Neutrophil (primary cell): ENCODE measurements at regions not wholly inside any gene's neighbourhood (a gene's known extent, or its start where the extent isn't known, plus 50 kb on each side); places are given as distances from the start of the nearest gene placed in this dataset.

ENCODE experiments used
- H3K27ac ChIP-seq: fragments of 200-600 bp; sonication (generic); 2 replicates; pipeline ENCODE4 v1.5.1; 2016; ENCODE audit warnings: mild to moderate bottlenecking, moderate library complexity
- H3K27me3 ChIP-seq: fragments of 200-600 bp; sonication (generic); 2 replicates; pipeline ENCODE4 v1.6.0; 2016; ENCODE audit warnings: mild to moderate bottlenecking
- H3K36me3 ChIP-seq: fragments of 200-600 bp; sonication (generic); 2 replicates; pipeline ENCODE4 v1.5.1; 2017
- H3K4me1 ChIP-seq, 2 experiments: fragments of 200-600 bp in 1 of 2; sonication (generic) in 1 of 2; 1 replicate in 1 of 2; 2 replicates in 1 of 2; pipeline versions ENCODE4 v1.5.1 to v1.6.1; 2013 to 2016; ENCODE audit warnings: low read depth in 1 of 2, low read length in 1 of 2, mild to moderate bottlenecking in 1 of 2, moderate library complexity in 1 of 2; ENCODE audit not compliant: control insufficient read depth in 1 of 2, insufficient read depth in 1 of 2
- H3K4me3 ChIP-seq, 2 experiments: fragments of 200-600 bp in 1 of 2; sonication (generic) in 1 of 2; 1 replicate in 1 of 2; 2 replicates in 1 of 2; pipeline ENCODE4 v1.5.1; 2013 to 2016; ENCODE audit warnings: low read depth in 1 of 2, low read length in 1 of 2, mild to moderate bottlenecking in 1 of 2, moderate library complexity in 1 of 2
- H3K9me3 ChIP-seq: fragments of 200-600 bp; sonication (generic); 2 replicates; pipeline ENCODE4 v1.5.1; 2016
- TF ChIP-seq, protein P1 (sequence below): fragments of 200-600 bp; sonication (generic); IDR thresholded peaks from 2 replicates; pipeline ENCODE4 v1.5.1; 2016; ENCODE audit warnings: antibody characterized with exemption

DNA sequence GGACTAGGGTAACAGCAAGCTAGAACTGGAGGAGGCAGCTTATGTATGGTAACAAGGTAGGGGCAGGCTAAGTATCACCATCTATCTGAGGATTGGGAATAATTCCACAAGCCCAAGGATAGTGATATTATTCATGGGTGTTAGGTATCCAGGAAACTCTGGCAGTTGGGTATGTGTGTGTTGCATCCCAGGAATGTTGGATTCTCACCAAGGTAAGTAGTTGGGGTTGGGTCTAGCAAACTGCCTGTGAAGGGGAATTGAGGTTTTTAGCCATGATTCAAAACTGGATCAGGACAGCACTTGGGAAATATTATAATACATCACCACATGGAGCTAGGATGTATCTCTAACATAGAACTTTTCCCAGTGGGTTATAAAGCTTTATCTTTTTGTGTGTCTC is 626.4 kb upstream of the GOLIM4 start:
- no peak overlapping the region for H3K27ac ChIP-seq
- H3K36me3 ChIP-seq: no peaks in the 10 kb centered on the region
- H3K9me3 ChIP-seq: no peaks in the 10 kb centered on the region
- TF ChIP-seq, protein P1, sequence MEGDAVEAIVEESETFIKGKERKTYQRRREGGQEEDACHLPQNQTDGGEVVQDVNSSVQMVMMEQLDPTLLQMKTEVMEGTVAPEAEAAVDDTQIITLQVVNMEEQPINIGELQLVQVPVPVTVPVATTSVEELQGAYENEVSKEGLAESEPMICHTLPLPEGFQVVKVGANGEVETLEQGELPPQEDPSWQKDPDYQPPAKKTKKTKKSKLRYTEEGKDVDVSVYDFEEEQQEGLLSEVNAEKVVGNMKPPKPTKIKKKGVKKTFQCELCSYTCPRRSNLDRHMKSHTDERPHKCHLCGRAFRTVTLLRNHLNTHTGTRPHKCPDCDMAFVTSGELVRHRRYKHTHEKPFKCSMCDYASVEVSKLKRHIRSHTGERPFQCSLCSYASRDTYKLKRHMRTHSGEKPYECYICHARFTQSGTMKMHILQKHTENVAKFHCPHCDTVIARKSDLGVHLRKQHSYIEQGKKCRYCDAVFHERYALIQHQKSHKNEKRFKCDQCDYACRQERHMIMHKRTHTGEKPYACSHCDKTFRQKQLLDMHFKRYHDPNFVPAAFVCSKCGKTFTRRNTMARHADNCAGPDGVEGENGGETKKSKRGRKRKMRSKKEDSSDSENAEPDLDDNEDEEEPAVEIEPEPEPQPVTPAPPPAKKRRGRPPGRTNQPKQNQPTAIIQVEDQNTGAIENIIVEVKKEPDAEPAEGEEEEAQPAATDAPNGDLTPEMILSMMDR: no peak
- no peak overlapping the region for H3K4me3 ChIP-seq
- H3K4me1 ChIP-seq: no peaks in the 10 kb centered on the region
- no peaks in the 10 kb centered on the region for H3K27me3 ChIP-seq

DNA sequence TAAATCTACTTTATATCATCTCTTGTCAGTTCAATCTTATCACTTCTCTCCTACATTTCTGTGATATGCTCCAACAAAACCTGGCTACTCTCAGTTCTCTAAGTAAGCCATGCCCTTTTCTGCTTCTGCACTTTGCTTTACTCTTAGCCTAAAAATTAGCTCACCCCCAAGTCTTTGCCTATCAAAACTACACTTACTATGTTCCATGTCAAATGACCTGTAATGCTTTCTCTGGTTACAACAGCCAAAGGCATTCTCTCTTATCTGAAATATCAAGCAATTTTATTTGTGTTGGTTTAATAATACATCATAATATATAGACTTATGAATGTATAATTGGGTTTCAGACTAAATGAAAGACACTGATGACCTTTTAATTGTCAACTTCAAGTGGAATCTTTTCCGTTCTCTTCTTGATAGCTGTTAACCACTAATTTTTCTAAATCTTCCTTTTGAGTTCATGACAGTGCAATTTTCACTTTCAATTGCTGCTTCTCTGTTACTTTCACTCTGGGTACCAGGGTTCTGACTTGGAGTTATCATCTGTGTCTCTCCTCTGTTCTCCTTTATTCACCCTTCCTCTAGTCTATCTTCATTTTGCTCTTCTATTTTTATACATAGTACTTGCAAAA is 619.0 kb upstream of the GOLIM4 start:
- H3K27ac ChIP-seq: no peak overlapping the region
- H3K4me1 ChIP-seq: no peaks in the 10 kb centered on the region
- H3K4me3 ChIP-seq: no peak overlapping the region
- TF ChIP-seq, protein P1: no peak
- H3K27me3 ChIP-seq: no peaks in the 10 kb centered on the region
- H3K36me3 ChIP-seq: no peaks in the 10 kb centered on the region
- no peaks in the 10 kb centered on the region for H3K9me3 ChIP-seq

DNA sequence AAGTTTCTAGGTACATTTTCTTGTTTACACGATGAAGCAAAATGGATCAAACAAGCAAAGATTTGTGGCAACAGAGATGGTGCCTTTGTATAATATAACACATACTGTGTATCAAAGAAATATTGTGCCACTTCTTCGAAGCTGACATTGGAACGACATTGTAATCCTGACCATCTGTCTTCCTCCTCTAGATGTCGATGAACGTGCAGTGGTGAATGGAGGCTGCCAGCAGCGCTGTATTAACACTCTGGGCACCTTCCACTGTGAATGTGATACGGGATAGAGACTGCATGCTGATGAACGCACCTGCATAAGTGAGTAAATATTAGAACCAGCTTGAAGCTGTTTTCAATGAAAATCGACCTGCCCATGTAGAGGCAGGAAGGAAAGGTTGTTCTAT is 613.3 kb upstream of the GOLIM4 start:
- Histone ChIP-seq H3K9me3 (no peaks in the 10 kb centered on the region), H3K4me3 (no peak overlapping the region), H3K36me3 (no peaks in the 10 kb centered on the region), H3K27me3 (no peaks in the 10 kb centered on the region), H3K4me1 (no peaks in the 10 kb centered on the region), H3K27ac (no peak overlapping the region)
- TF ChIP-seq, protein P1: no peak

DNA sequence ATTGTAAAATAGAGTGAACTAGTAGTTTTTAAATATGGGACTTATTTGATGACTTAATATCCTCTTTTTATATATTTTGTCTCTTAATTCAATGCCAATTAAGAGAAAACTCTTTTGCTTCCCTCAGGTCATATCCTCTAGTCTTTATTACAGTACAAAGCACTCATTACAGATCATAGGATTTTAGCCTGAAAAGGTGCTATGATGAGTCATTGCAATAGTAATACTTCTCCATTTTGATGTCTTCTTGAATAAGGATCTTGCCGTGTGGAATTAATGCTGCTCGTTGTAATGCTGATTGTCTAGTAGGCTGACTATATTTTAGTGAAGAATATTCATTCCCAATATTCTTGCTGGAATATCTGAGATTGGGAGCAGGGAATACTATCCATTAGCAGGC is 612.2 kb upstream of the GOLIM4 start:
- no peaks in the 10 kb centered on the region for H3K27me3 ChIP-seq
- TF ChIP-seq, protein P1: no peak
- H3K9me3 ChIP-seq: no peaks in the 10 kb centered on the region
- H3K4me1 ChIP-seq: no peaks in the 10 kb centered on the region
- no peaks in the 10 kb centered on the region for H3K36me3 ChIP-seq
- no peak overlapping the region for H3K4me3 ChIP-seq
- H3K27ac ChIP-seq: no peak overlapping the region

DNA sequence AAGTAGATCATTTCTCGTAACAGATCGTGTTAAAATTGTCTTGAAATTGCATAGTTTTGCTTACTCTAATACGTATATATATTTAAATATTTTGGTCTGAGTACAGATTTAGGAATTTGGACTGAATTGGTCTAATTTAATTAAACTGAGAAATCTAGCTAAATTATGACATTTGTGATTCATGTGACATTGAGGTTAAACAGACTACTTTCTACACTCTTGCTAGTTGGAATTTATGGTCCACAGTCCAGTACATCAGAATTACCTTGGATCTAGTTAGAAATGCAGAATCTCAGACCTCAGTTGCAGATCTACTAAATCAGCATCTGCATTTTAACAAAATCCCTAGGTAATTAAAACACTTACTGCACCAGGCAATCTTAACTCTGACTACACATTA is 609.7 kb upstream of the GOLIM4 start:
- no peaks in the 10 kb centered on the region for H3K36me3 ChIP-seq
- no peak overlapping the region for H3K27ac ChIP-seq
- H3K4me3 ChIP-seq: no peak overlapping the region
- TF ChIP-seq, protein P1: no peak
- no peaks in the 10 kb centered on the region for H3K9me3 ChIP-seq
- H3K27me3 ChIP-seq: no peaks in the 10 kb centered on the region
- no peaks in the 10 kb centered on the region for H3K4me1 ChIP-seq

DNA sequence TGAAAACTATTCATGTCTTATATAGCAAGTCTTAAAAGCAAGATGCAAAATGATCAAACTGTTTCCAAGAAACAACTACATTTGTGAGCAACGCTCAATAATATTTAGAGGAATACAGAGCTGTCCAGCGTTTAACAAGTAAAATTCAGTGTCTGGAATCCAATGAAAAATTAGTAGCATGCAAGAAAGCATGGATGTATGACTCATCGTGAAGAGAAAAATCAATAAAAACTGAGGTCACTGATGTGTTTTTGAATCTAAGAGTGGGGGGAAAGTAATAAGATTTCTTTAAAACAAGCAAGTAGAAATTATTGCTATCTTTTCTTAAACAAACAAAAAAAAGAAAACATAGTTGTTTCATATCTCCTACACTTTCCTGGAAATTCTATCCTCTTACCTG is 600.3 kb upstream of the GOLIM4 start:
- TF ChIP-seq, protein P1: no peak
- H3K36me3 ChIP-seq: no peaks in the 10 kb centered on the region
- H3K9me3 ChIP-seq: no peaks in the 10 kb centered on the region
- H3K27ac ChIP-seq: no peak overlapping the region
- H3K27me3 ChIP-seq: no peaks in the 10 kb centered on the region
- H3K4me3 ChIP-seq: no peak overlapping the region
- H3K4me1 ChIP-seq: no peaks in the 10 kb centered on the region
